ENCODE measurements at regions not wholly inside any gene's neighbourhood (a gene's known extent, or its start where the extent isn't known, plus 50 kb on each side); places are given as distances from the start of the nearest gene placed in this dataset.

GRCh38 chr13:104461049-104461448 is 1394.8 kb upstream of the SLC10A2 start:
- no peak for TF ChIP-seq CTCF (IDR thresholded peaks at IDR 0.05)
- TF ChIP-seq POLR2A (IDR thresholded peaks at IDR 0.05) = no peak

Measured in thyroid gland (tissue), 4 donors.